HG02798 (cell line): ENCODE measurements at regions not wholly inside any gene's neighbourhood (a gene's known extent, or its start where the extent isn't known, plus 50 kb on each side); places are given as distances from the start of the nearest gene placed in this dataset.

Source experiments
- ATAC-seq: cut with Tn5 transposase; IDR thresholded peaks from one replicate; pipeline ENCODE4 v1.9.1; 2021; ENCODE audit warnings: mild to moderate bottlenecking; ENCODE audit not compliant: unreplicated experiment, poor library complexity

DNA sequence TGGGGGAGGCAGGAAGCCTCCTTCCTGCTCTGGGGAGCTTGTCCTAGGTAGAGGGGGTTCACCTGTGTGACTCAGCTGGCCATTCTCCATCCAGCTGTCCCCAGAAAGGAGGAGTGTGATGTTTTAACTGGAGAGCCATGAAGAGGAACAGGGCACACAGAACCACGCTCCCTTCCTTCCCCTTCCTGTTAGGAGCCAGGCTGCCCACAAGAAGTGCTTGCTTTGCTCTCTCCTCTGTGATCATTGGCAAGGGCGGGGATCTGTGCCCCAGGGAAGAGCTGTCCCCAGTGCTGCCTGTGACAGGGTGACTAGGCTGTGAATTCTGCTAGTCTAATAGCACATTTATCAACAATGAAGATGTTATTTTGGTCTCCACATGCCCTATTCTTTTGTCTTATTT is 169.6 kb upstream of the GATB start:
- ATAC-seq, result no peak

DNA sequence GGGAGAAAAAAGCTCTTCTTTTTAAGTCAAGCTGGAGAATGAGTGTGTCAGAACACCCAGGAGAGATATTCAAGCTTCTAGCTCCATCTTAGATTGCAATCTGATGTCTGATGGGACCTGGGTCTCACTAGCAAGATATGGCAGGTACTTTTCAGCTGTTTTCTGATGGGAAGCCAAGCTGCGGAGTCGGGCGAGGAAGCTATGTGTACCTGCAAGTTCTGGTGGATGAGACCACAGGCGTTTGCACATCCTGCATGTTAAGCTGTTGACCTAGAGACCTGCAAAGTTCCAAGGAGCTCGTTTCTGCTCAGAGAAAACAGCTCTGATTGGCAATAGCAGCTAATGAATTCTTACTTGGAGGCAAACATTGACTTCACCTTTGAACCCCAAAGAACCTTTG is 167.3 kb upstream of the GATB start:
- no peak for ATAC-seq

DNA sequence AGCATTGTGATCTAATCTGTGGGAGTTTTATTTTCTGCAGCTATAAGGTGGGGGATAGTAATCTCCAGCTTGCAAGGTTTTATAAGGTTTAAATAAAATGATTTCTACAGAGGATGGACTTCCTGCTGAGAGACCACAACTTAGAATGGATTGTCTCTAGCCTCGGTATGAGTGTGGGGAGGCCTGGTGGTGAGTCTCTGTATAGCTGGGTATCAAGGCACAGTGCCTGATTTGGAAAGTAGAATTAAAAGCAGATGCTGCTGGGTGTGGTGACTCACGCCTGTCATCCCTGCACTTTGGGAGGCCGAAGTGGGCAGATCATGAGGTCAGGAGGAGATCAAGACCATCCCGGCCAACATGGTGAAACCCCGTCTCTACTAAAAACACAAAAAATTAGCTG is 162.0 kb upstream of the GATB start:
- ATAC-seq, result no peak

DNA sequence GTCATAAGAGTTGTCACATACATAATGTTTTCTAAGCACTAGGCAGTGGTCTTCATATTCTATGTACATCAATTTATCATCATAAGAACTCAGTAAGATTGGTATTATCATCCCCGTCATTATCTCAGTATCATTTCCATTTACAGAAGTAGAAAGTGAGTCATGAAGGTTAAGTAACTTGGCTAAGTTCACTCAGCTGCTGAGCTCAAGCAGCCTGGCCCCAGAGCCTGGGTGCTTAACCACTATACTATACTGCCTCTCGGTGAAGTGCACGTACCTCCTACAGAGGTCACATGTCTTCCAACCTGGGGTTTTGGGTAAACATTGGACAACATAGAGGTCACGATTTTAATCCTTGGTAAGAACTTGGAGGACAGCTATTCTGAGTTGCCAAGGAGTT is 161.5 kb upstream of the GATB start:
- no peak for ATAC-seq

DNA sequence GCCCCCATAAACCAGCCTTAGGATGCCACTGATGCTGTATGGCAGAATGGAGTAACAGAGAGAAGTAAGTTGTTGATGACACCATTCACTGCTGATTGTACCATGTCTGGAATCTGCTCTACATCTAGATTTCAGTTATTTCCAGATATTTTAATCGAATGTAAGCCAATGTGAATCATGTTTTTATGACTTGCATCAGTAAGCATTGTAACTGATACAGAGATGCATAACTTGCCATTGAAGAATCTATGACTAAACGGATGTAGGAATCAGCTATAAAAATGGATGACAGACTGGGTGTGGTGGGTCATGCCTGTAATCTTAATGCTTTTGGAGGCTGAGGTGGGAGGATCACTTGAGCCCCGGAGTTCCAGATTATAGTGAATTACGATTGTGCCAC is 161.0 kb upstream of the GATB start:
- ATAC-seq, result no peak

DNA sequence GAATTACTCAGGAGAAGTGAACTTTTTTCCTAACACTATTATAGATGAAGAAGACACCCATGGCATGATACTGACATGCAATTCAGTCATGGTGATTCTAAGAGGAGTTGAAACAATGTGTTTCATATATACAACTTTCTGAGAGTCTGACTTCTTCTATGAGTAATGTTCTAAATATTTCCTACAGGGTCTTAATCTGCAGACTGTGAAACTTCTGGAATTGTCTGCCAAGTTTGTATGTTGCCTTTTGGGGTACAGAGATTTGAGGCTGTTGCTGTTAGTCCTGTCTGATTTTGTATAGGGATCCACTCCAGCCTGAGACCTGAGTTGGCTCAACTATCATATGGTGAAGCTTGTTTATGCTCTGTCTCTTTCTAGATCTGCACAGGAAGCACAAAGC is 160.6 kb upstream of the GATB start:
- ATAC-seq, result no peak

DNA sequence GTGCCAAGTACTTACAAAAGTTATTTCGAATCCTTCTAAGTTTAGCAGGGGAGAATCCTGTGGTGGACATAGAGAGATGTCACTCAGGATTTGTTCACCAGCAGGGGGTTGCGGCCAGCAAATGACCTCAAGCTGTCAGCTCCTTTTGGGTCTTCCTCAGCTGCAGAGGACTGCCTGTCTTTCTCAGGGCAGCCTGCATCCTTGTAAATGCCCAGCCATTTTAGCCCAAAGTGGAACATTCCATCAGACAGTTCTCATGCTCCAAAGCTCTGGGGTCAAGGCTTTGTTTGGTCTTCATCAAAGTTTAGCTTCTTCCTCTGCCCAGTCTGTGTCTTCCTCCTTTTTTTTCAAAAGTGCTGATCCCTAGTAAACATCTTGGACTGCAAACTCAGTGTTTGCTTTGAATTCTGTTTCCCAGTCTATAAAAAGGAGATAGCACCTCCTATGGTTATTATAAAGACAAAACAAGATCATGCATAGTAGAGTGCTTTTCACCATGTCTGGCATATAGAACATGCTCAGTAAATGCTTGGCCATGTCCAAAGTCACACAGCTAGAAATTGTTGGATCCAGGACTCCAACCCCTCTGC is 156.4 kb upstream of the GATB start:
- no peak for ATAC-seq

DNA sequence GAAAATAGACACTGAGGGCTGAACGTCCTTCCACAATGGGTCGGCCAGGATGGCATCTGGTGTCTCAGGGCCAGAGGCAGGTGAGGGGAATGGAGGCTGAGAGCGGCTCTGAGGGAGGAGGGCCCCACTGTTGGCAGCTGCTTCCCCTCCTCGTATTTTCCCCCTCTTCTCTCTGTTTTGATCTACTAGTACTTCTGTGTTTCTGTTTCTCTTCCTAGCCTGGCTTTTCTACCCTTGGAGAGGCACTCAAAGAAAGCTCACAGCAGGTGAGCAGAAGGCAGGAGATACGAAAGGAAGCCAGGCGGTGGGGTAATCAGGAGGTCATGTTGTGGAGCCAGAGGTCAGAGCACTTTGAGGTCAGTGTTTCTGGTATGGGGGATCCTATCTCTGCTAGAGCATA is 151.8 kb upstream of the GATB start:
- no peak for ATAC-seq

DNA sequence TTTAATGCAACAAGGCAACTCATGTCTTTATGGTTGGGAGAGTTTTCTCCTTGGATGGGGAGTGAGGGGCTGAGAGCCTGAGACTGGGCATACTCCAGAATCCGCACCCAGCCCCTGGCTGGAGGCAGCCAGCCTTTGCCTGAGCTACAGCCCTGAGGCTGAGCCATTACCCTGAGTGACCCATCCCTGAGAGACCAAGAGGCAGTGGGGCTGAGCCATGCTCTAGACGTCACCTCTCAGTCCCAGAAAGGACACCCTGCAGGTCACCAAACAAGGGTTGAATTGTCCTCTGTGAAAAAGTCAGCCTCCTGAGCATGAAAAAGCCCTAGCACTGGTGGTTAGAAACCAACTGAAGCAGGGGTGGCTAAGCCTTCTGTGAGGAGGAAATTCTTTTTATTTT is 151.2 kb upstream of the GATB start:
- no peak for ATAC-seq

DNA sequence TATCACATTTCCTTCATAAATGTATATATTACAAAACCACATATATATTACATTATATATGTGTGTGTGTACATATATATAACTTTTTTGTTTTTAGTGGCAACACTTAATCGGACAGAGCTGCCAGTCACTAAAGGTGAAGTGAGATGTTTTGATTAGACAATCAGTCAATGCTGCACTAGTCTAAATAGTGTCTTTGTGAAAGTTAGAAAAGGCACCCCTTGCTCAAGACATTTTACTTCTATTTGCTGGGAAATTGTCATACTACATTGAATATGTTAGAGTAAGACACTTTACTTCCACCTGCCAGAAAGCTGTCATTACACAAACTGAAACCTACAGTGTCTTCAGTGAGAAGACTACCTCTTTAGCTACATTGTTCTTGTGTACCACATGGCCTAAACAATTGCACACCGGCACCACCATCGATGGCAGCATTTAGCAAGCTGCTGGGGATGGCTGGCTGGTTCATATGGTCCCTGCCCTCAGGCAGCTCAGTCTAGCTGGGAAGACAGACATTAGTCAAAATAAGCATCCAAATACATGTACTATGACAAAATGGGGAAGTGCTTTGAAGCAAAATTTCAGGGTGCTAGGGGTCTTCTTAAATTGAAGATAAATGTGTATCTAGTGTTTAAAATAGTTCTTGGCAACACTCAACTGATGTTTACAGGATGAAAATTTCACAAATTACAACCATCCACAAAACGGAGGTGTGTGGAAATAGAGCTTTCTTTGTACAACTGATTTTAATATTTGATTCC is 148.1 kb upstream of the GATB start:
- ATAC-seq, result no peak

DNA sequence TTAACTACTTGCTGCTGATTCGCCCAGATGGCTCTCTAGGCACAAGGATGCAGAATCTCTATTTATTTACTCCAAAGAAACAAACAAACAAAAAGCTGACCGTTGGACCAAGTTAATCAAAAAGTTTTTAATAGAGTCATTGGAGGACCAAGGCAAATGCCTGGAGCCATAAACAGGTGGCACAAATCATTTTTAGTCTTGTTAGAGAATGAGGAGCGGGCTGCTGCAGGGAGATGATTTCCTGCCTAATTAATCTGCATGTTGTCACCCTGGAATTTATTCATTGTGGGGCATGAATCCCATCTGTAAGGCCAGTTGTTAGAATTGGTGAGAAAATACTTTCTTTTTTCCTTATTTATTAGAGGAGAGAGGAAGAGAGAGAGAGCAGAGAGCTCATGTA is 147.4 kb upstream of the GATB start:
- ATAC-seq, result no peak

DNA sequence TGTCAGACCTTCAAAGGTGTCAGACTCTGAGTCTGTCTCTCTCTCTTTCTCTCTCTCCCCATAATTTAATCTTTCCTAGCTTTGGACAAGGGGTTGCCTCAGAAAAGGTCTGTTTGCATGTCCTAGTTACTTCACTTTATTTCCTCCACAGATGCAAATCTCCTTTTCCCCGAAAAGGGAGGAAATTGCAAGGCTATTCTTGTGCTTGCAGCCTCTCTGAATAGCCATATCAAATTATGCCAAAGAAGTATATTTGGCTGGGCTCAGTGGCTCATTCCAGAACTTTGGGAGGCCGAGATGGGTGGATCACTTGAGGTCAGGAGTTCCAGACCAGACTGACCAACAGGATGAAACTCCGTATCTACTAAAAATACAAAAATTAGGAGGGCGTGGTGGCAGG is 145.6 kb upstream of the GATB start:
- no peak for ATAC-seq

DNA sequence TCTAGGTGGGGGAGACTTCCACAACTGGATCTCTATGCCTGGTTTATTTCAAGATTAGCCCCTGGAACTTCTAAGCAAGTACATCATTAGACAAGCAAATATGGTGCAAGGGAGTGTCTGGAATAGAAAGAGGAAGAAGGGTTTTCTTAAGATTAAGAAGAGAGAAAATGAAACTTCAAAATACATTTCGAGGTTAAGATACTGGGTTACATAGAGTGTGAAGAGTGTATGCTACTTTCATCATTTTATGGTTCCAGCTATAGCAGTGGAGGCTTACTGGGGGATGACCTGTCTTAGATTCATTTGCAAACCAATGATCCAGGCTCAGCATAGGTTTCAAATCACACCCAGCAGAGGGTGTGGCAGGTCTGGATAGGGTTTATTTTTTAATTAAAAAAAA is 144.4 kb upstream of the GATB start:
- ATAC-seq, result peak; percentile 89

DNA sequence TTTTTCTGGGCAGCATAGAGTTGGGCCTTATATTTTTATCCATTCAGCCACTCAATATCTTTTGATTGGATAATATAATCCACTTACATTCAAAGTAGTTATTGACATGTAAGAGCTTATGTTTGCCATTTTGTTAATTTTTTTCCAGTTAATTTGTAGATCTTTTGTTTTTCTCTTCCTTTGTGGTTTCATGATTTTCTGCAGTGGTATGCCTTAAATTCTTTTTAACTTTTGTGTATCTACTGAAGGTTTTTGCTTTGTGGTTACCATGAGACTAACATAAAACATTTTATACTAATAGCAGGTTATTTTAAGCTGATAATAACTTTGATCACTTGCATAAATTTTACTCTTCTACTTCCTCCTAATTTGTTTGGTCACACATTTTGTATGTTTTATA is 140.8 kb upstream of the GATB start:
- no peak for ATAC-seq

DNA sequence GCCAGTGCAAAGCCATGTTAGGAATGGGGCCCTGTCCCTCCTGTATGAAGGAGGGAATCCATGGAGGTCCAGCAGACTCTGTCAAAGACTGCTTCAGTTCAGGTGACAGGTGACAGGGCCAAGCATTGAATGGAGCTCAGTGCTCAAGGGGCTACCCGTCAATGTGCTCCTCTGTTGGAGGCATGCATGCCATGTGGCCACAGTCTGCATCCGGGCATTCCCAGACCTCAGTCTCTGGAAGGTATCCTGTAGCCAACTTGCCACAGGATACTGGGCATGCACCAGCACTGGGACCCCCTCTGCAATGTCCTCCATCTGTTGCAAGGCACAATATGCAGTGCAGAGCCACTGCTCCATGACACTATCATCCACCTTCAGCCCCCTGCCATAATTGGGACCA is 136.1 kb upstream of the GATB start:
- no peak for ATAC-seq

DNA sequence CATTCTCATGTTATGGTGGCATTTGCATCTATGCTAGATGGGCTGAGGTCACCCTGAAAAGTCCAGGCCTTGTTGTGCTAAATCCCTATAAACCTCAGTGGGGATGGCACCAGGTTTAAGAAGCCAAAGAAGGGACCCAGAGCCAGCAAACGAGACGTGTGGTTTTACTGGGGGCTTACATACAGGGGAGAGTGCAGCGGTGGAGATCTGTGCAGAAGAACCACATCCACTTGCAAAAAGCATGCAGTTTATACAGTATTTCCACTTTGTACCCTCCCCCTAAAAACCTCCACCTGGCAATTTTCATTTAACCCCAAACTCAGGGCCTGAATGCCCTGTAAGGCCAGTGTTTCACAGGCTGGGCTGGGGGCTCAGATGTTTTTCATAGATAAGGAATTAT is 134.9 kb upstream of the GATB start:
- no peak for ATAC-seq

DNA sequence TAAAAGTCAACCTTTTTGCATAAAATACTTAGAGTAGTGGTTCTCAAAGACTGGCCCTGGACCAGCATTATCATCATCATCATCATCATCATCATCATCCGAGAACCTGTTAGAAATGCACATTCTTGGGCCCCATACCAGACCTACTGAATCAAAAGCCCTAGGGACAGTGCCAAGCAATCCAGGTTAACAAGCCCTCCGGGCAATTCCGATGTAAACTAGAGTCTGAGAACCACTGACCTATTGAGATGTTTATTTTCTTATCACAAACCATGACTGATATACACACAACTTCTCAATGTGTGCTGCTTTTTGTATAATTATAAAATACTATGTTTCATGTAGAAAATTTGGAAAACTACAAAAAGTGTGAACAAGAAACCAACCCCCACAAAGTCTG is 133.4 kb upstream of the GATB start:
- ATAC-seq, result no peak

DNA sequence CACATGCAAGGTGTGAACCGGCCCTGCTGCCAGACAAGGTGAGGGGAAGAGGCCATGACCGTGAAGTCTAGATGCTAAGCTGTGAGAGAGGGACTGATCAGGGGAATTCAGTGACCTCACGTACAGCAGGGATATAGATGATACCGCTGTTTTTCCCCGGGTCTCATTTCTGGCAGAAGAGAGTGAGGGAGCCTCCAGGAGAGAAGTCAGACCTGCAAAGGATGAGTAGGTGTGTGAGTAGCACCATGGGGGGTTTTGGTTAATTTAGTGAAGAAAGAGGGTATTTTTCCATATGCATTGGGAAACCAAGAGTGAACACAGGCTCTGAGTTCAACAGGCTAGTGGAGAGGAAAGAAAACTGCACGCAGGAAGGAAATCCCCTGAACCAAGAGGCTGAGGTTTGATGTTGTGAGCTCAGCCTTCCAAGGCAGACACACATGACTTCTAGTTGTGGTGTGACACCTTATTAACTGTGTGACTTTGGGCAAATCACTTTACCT is 127.6 kb upstream of the GATB start:
- ATAC-seq, result peak; percentile 46

DNA sequence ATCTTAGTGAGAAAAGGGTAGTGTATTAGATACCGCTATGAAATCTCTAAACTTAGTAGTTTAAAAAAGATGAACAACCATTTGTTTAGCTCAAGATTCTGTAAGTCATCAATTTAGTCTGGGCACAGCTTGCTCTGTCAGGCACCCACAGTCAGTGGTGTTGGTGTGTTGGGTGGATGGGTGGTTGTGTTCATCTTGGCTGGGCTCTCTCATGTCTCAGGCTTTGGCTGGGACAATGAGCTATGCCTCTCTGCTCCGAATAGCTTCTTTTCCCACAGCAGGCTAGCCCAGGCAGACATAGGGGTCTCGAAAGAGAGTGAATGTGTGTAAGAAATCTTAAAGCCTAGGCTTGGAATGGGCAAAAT is 127.0 kb upstream of the GATB start:
- peak; percentile 30 for ATAC-seq

DNA sequence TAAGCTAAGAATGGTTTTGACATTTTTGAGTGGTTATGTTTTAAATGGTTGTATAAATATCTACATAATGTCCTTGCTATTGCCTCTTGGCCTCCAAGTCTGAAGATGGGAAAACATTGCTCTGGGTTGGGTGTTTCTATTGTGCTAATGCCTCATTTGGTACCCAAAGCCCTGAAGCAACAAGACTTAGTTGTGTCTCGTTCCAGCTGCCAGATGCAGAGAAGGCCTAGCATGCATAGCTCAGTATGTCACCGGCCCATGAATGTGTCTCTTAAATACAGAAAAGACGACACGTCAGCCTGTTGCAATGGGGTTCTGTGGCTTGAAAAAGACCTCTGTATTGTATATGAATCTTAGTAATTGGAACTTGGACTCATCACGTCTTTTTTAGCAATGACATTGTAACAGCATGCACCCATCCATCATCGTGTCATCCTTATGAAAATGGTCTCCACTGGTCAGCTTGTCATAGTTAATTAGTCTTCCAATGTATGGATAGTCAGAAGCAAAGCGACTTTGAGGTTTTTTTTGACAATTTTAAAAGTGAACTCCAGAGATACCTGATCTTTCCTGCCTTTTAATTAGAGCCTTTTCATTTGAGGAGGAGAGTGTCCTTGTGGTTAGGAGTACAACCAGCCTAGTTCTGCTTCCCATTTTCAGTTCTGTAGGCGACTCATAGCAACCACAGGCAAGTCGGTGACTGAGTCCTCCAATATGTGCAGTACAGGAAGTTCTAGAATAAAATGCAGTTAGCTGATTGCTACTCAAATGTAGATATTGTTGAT is 126.4 kb upstream of the GATB start:
- peak; percentile 77 for ATAC-seq

DNA sequence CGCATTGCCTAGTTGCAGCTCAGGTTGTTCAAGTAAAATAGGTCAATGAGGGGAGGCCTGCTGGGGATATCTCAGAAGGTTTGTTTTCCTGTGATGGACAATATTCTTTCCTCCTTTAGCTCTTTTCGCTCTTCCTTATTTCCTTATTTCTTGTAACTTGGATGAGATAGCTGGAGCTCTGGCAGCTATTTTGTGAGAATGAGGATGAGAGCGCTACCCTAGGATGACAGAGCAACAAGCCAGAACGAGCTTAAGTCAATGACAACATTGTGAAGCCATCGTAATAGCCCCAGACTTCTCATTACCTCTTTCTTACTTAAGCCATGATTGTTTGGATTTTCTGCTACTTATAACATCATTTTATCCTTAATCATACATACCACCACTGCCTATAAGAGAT is 124.3 kb upstream of the GATB start:
- ATAC-seq, result no peak

DNA sequence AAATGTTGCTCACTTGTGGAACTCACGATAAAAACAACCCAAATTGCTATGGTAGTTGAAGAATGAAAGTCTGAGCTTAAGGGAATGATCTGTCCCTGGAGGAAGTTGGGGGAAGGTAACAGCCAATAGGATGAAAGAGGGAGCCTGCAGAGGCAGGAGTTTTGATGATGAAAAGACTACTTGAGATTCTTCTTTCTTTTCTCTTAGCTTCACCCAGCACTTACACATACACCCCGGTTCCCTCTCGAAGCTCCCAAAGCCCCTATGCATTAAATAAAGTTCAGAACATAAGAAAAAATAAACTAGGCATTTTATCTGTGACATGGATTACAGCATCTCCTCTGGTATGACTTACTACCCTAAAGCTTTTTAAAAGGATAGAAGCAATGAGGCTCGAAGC is 122.9 kb upstream of the GATB start:
- ATAC-seq, result no peak
